ENCODE measurements at regions not wholly inside any gene's neighbourhood (a gene's known extent, or its start where the extent isn't known, plus 50 kb on each side); places are given as distances from the start of the nearest gene placed in this dataset.
"Not testable (repeated sequence)": the region's sequence is repeated elsewhere in the genome, so short reads cannot be mapped to it uniquely, and the experiment has no call there.

DNA sequence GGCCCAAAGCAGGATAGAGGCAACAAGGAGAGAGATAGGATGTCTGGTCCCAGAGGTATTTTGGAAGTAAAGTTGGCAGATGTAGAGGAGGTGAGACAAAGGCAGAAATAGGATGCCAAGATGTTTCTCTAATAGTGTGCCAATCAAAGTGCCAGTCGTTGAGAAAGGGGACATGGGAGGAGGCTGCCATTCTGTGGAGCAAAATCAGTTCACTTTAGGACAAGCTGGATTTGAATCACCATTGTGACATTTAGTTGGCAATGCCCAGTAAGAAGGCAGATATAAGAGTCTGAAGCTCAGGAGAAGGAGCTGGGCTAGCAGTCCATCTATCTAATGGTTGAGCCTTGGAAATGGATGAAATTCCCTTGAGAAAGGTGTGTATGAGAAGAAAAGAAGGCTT is 53.8 kb downstream of the ADRB2 start:
- no peak overlapping the region for H3K4me3 ChIP-seq (ENCODE audit: low read length)
- TF ChIP-seq CTCF (conservative IDR thresholded peaks at IDR 0.05; ENCODE audit: low read length): no peak
- no peak for DNase-seq (ENCODE audit: low read depth)

- no peak overlapping the region for H3K4me3 ChIP-seq (ENCODE audit: low read length)
- TF ChIP-seq CTCF (conservative IDR thresholded peaks at IDR 0.05; ENCODE audit: low read length): no peak
- DNase-seq (ENCODE audit: low read depth): no peak
Measured at GRCh38 chr5:148880696-148881095, 54.3 kb downstream of the ADRB2 start.

GRCh38 chr5:148882332-148882731 is 55.9 kb downstream of the ADRB2 start:
- TF ChIP-seq CTCF (conservative IDR thresholded peaks at IDR 0.05; ENCODE audit: low read length): no peak
- no peak overlapping the region for H3K4me3 ChIP-seq (ENCODE audit: low read length)
- DNase-seq (ENCODE audit: low read depth): no peak

DNA sequence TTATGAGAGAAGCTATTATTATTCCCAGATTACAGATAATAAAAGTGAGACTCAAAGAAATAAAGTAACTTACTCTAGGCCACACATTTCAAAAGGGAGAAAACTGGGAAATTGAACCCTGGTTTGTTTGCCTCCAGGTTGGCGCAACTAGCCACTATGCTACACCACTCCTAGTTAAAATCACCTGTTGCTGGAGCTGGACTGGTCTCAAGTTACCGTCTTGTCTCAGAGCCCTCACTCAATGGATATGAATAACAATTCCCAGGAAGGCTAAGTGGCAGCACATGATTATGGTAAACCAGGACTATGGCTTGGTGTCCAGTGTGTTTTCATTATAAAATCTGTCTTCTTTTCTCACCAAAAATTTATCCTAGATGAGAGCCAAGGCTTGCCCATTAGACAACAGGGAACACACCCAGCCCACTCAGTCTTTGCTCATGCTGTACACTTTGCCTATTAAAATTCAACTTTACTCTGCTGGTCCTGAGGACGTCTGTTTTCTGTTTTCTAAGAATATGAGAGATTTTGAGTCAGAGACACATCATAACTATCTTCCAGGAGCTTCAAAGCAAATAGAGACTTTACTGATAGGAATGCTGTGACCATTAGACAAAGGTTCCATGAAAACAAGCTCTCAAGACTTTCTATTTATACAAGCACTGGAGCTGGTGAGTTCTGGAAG is 58.1 kb downstream of the ADRB2 start:
- TF ChIP-seq CTCF (conservative IDR thresholded peaks at IDR 0.05; ENCODE audit: low read length): no peak
- no peak for DNase-seq (ENCODE audit: low read depth)

GRCh38 chr5:148887123-148887881 is 60.9 kb downstream of the ADRB2 start:
- no peak for DNase-seq (ENCODE audit: low read depth)
- H3K4me3 ChIP-seq (ENCODE audit: low read length): no peak overlapping the region
- TF ChIP-seq CTCF (conservative IDR thresholded peaks at IDR 0.05; ENCODE audit: low read length): no peak

More for the DNA sequence above, 58.1 kb downstream of the ADRB2 start:
- no peak overlapping the region for H3K4me3 ChIP-seq (ENCODE audit: low read length)

DNA sequence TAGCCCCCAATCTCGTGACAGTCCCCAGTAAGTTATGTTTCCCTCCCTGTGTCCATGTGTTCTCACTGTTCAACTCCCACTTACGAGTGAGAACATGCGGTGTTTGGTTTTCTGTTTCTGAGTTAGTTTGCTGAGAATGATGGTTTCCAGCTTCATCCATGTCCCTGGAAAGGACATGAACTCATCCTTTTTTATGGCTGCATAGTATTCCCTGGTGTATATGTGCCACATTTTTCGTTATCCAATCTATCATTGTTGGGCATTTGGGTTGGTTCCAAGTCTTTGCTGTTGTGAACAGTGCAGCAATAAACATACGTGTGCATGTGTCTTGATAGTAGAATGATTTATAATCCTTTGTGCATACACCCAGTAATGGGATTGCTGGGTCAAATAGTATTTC is 63.5 kb downstream of the ADRB2 start:
- DNase-seq (ENCODE audit: low read depth); H3K4me3 ChIP-seq (ENCODE audit: low read length): not testable (repeated sequence)

DNA sequence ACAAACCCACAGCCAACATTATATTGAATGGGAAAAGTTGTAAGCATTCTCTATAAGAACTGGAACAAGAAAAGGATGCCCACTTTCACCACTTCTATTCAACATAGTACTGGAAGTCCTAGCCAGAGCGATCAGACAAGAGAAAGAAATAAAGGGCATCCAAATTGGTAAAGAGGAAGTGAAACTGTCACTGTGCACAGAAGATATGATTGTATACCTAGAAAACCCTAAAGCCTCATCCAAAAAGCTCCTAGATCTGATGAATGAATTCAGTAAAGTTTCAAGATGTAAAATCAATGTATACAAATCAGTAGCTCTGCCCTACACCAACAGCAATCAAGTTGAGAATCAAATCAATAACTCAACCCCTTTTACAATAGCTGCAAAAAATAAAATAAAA is 69.0 kb downstream of the ADRB2 start:
- DNase-seq (ENCODE audit: low read depth); H3K4me3 ChIP-seq (ENCODE audit: low read length): not testable (repeated sequence)

DNA sequence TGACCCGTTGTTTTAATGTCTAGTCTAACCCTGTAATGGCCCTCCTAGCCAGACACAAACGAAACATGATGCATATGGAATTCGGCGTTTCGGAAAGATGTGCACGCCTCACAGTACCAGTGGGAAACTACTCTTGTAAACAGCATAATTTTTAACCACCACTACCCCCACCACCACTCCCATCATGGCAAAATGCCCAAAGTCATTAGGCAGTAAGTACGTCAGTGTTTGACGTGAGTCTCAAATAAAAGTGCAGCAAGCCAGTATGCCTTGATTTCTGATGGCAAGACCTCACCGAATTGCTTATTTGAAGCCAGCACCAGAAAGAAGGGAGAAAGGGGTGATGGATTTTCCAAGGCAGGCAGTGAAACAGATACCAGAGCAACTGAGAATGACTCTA is 71.4 kb downstream of the ADRB2 start:
- no peak for DNase-seq (ENCODE audit: low read depth)
- no peak for TF ChIP-seq CTCF (conservative IDR thresholded peaks at IDR 0.05; ENCODE audit: low read length)

More for the DNA sequence above, 71.4 kb downstream of the ADRB2 start:
- H3K4me3 ChIP-seq (ENCODE audit: low read length): no peak overlapping the region

All from AG10803 (cell line).